Tibial artery (tissue), 4 donors: ENCODE measurements at regions not wholly inside any gene's neighbourhood (a gene's known extent, or its start where the extent isn't known, plus 50 kb on each side); places are given as distances from the start of the nearest gene placed in this dataset.

Source experiments
- DNase-seq, 2 donors: peaks; one replicate each; pipeline ENCODE4 v3.0.0-alpha.2; 2019
- H3K27ac ChIP-seq, 2 donors: fragments of 200-600 bp; sonication (generic) in 1 of 2; 1 replicate in 1 of 2; 2 replicates in 1 of 2; pipeline ENCODE4 v1.5.1; 2018 to 2019; ENCODE audit warnings: mild to moderate bottlenecking in 1 of 2
- H3K27me3 ChIP-seq, 2 donors: fragments of 200-600 bp; sonication (generic) in 1 of 2; one replicate each; pipeline versions ENCODE4 v1.5.1 to v1.6.0; 2016 to 2019
- H3K36me3 ChIP-seq, 3 donors: fragments of 200-600 bp; sonication (generic) in 2 of 3; one replicate each; pipeline ENCODE4 v1.5.1; 2016 to 2019; ENCODE audit warnings: mild to moderate bottlenecking in 2 of 3
- H3K4me1 ChIP-seq, 4 donors: fragments of 200-600 bp; sonication (generic) in 2 of 4; 1 replicate in 3 of 4; 2 replicates in 1 of 4; pipeline ENCODE4 v1.5.1; 2016 to 2019
- H3K4me3 ChIP-seq, 2 donors: fragments of 200-600 bp; sonication (generic) in 1 of 2; 1 replicate in 1 of 2; 2 replicates in 1 of 2; pipeline ENCODE4 v1.5.1; 2018 to 2019; ENCODE audit warnings: mild to moderate bottlenecking in 2 of 2
- H3K9me3 ChIP-seq, 3 donors: fragments of 200-600 bp; sonication (generic) in 1 of 3; one replicate each; pipeline ENCODE4 v1.5.1; 2016 to 2019
- intact Hi-C: fragments of 100-400 bp; cut with DNase I; formaldehyde crosslinking; loops from one replicate; pipeline ENCODE4 v1.15.0; 2023; ENCODE audit warnings: low total_unique reads
- TF ChIP-seq, protein P1 (sequence below), 2 experiments: fragments of 200-600 bp in 1 of 2; fragments of 450-650 bp in 1 of 2; IDR thresholded peaks; one replicate each; pipeline ENCODE4 v1.5.1; 2017 to 2019; ENCODE audit warnings: antibody characterized with exemption in 2 of 2, mild to moderate bottlenecking in 1 of 2, moderate library complexity in 1 of 2

DNA sequence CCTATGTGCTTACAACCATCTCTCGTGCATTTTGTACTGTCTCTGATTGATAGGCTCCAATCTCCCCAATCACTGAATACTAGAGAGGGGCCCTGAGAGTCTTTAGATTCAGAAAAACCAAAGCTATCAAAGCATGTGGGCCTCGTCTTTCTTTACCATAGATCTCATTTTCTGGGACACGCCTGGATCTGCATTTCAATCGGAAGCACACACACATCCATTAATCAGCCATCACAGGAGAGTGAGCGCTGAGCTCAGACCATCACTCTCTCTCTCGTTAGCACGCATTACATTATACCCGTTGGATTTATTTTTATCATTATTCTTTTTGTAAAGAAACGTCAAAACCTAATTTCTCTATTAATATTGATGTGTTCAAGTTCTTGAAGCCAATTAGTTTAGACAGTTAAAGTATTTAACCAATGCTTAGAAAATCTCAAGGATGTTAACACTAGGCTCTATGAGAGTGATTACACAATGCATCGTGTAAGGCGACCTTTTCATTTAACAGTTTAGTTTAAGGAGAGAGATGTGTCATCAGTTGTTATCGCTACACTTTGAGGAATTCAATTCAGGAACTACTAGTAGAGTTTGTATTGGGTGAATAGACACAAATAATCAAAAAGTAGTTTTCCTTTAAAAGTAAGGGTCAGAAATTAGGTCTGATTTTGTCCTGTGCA, 650.7 kb downstream of the CDH8 start:
- Histone ChIP-seq H3K4me1 (no peaks in the 10 kb centered on the region), H3K9me3 (no peaks in the 10 kb centered on the region), H3K36me3 (no peaks in the 10 kb centered on the region), H3K27me3 (no peaks in the 10 kb centered on the region), H3K4me3 (no peak overlapping the region), H3K27ac (no peak overlapping the region)
- intact Hi-C loops, result no loop called here
- TF ChIP-seq, protein P1, sequence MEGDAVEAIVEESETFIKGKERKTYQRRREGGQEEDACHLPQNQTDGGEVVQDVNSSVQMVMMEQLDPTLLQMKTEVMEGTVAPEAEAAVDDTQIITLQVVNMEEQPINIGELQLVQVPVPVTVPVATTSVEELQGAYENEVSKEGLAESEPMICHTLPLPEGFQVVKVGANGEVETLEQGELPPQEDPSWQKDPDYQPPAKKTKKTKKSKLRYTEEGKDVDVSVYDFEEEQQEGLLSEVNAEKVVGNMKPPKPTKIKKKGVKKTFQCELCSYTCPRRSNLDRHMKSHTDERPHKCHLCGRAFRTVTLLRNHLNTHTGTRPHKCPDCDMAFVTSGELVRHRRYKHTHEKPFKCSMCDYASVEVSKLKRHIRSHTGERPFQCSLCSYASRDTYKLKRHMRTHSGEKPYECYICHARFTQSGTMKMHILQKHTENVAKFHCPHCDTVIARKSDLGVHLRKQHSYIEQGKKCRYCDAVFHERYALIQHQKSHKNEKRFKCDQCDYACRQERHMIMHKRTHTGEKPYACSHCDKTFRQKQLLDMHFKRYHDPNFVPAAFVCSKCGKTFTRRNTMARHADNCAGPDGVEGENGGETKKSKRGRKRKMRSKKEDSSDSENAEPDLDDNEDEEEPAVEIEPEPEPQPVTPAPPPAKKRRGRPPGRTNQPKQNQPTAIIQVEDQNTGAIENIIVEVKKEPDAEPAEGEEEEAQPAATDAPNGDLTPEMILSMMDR (IDR thresholded peaks at IDR 0.05), result no peak
- no peak for DNase-seq

DNA sequence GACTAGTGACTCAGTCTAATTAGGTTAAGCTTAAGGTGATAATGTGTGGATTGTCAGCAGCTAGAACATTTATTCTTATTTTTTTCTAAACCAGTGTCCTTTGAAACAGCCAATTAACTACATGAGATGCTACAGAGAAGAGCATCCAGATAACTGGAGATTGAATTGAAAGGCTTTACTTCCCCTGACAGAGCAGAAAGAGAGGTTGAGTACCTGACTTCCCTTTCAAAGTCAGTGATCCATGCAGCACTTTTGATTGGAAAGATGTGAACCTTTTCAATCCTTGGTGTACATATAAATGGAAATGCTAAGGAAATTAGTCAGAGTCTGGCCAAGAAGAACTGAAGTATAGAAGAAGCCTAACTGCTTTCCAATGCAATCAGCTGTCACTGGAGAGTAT, 653.8 kb downstream of the CDH8 start:
- no peaks in the 10 kb centered on the region for H3K27me3 ChIP-seq
- intact Hi-C loops, result no loop called here
- DNase-seq, result no peak
- H3K9me3 ChIP-seq, result no peaks in the 10 kb centered on the region
- TF ChIP-seq, protein P1 (IDR thresholded peaks at IDR 0.05), result no peak
- no peaks in the 10 kb centered on the region for H3K36me3 ChIP-seq
- no peaks in the 10 kb centered on the region for H3K4me1 ChIP-seq
- H3K27ac ChIP-seq, result no peak overlapping the region
- no peak overlapping the region for H3K4me3 ChIP-seq

DNA sequence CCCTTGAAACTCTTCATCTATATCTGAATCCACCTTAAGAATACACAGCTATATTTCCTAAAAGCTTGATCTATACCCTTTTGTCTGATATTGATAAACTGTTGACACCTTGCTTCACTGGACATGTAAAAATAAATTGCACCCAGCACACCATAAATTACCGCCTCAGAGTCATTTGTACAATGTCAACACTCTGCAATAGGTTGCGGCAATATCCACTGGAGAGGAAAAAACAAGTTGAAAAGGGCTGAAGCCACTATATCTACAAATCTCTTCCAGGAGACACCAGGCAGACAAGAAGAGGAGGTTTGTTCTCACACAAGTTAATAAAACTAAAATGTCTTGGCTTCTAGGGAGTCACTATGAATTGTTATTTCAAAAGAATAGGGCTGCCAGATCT, 656.9 kb downstream of the CDH8 start:
- Histone ChIP-seq H3K4me3 (no peak overlapping the region), H3K4me1 (no peaks in the 10 kb centered on the region), H3K27me3 (no peaks in the 10 kb centered on the region), H3K27ac (no peak overlapping the region), H3K36me3 (no peaks in the 10 kb centered on the region), H3K9me3 (no peaks in the 10 kb centered on the region)
- intact Hi-C loops, result no loop called here
- no peak for DNase-seq
- TF ChIP-seq, protein P1 (IDR thresholded peaks at IDR 0.05), result no peak

DNA sequence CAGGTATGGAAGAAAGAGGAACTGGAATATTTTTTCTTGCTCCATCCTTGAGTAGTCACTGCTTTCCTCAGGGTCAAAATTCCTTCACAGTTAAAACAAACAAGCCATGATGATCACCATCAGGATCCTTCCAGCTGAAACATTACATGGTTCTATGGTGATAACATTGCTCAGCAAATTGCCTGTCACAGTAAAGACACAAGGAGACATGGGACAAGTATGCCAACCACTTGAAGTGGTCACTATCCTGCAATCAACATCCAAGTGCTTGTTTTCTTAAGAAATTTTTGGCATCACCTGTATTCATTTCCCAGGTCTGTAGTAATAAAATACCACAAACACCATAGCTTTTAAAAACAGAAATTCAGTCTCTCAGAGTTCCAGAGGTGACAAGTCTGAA, 662.2 kb downstream of the CDH8 start:
- Histone ChIP-seq H3K4me3 (no peak overlapping the region), H3K27me3 (no peaks in the 10 kb centered on the region), H3K9me3 (no peaks in the 10 kb centered on the region), H3K4me1 (no peaks in the 10 kb centered on the region), H3K27ac (no peak overlapping the region), H3K36me3 (no peaks in the 10 kb centered on the region)
- no peak for DNase-seq
- intact Hi-C loops, result no loop called here
- TF ChIP-seq, protein P1 (IDR thresholded peaks at IDR 0.05), result no peak

DNA sequence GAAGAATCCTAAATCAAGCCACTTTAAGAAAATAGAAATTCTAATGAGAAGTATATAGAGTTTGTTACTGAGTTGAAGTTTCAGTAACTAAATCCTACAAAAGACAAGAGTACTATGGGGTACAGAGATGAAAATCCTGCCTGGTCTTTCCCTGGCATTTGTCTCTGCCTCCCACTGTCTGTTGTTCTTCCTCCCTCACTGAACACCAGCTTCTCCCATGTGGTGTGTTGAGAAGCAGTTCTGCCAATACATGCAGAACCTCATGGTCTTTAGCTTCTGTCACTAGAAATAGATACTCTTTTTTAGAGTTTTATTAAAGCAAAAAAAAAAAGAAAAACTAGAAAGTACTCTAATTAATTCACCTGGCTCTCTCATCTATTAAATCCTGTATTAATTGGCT, 664.4 kb downstream of the CDH8 start:
- intact Hi-C loops, result no loop called here
- H3K27me3 ChIP-seq, result no peaks in the 10 kb centered on the region
- no peak for DNase-seq
- no peak overlapping the region for H3K27ac ChIP-seq
- TF ChIP-seq, protein P1 (IDR thresholded peaks at IDR 0.05), result no peak
- no peak overlapping the region for H3K4me3 ChIP-seq
- no peaks in the 10 kb centered on the region for H3K36me3 ChIP-seq
- H3K4me1 ChIP-seq, result no peaks in the 10 kb centered on the region
- no peaks in the 10 kb centered on the region for H3K9me3 ChIP-seq

DNA sequence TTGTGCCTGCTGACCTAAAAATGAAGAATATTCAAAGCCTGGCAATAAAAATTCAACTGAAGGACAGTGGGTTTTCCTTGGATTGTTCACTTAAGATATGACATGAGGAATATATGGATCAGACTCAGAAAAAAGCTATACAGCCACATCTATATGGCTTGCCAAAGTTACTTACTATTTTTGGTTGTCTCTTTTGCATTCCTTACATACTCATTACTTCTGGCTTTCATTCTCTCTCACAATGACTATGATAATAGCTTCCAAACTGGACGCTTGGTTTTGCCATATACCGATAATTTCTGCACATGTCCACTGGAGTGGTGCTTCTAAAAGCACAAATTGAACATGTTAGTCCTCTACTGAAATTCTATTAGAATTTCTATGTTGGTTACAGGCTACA, 664.9 kb downstream of the CDH8 start:
- Histone ChIP-seq H3K36me3 (no peaks in the 10 kb centered on the region), H3K9me3 (no peaks in the 10 kb centered on the region), H3K27me3 (no peaks in the 10 kb centered on the region), H3K27ac (no peak overlapping the region), H3K4me3 (no peak overlapping the region), H3K4me1 (no peaks in the 10 kb centered on the region)
- DNase-seq, result no peak
- intact Hi-C loops, result no loop called here
- TF ChIP-seq, protein P1 (IDR thresholded peaks at IDR 0.05), result no peak
